K562 (cell line): ENCODE measurements at regions not wholly inside any gene's neighbourhood (a gene's known extent, or its start where the extent isn't known, plus 50 kb on each side); places are given as distances from the start of the nearest gene placed in this dataset.

Source experiments
- ATAC-seq: fragments of 200-7000 bp; cut with Tn5 transposase; 3 replicates; pipeline ENCODE4 v1.9.1; 2020; ENCODE audit warnings: moderate library complexity
- BruUV-seq: library from RNA; stranded (reverse); fragments of 400-500 nt; replicated peaks from 2 replicates; lab custom pipeline; 2021; lab: Mats Ljungman, UMichigan
- CTCF ChIA-PET: fragments of 300-600 bp; formaldehyde crosslinking; extraction: SDS; loops from one replicate; lab custom pipeline; 2021; ENCODE audit warnings: low intra/inter-chr PET ratio; lab: Yijun Ruan, JAX
- POLR2A ChIA-PET: fragments of 300-600, 350-650 bp; sonication (Branson Sonifier 250); formaldehyde crosslinking; extraction: SDS; loops from one replicate; lab custom pipeline; 2021; ENCODE audit warnings: antibody characterized with exemption, inconsistent platforms; lab: Yijun Ruan, JAX
- DNase-seq, 4 experiments: peaks; one replicate each; pipeline versions ENCODE4 v3.0.0 to v3.0.0-alpha.2; 2011 to 2018; ENCODE audit warnings: low spot score in 3 of 4, mixed read lengths in 3 of 4; ENCODE audit errors: extremely low read depth in 1 of 4
- FAIRE-seq: peaks from 2 replicates; lab custom pipeline; 2011; peaks lifted over from hg19 to GRCh38; lab: Jason Lieb, UNC
- H2AFZ ChIP-seq: 2 replicates; pipeline ENCODE4 v1.6.0; 2011; ENCODE audit warnings: low read depth, low read length, control low read depth, inconsistent platforms
- H3K27ac ChIP-seq: fragments of 200-600 bp; 3 replicates; pipeline ENCODE4 v1.8.0; 2011; ENCODE audit warnings: low read depth, mild to moderate bottlenecking, control low read depth, inconsistent platforms, low read length, moderate library complexity, mixed read lengths; ENCODE audit errors: extremely low read depth
- H3K27me3 ChIP-seq, 2 experiments: fragments of 300-600 bp in 1 of 2; 2 replicates in 1 of 2; 3 replicates in 1 of 2; pipeline versions ENCODE4 v1.6.0 to v1.8.0; 2011; ENCODE audit warnings: inconsistent platforms in 2 of 2, low read length in 2 of 2, mild to moderate bottlenecking in 1 of 2, mixed read lengths in 1 of 2, moderate library complexity in 1 of 2; ENCODE audit not compliant: control insufficient read depth in 2 of 2, insufficient read depth in 2 of 2
- H3K36me3 ChIP-seq: fragments of 300-600 bp; 3 replicates; pipeline ENCODE4 v1.8.0; 2011; ENCODE audit warnings: mild to moderate bottlenecking, low read length, inconsistent platforms; ENCODE audit not compliant: control insufficient read depth, insufficient read depth
- H3K4me1 ChIP-seq, 2 experiments: fragments of 200-600 bp in 1 of 2; replicated peaks in 1 of 2; 2 replicates in 1 of 2; 3 replicates in 1 of 2; pipeline versions ENCODE4 v1.5.1 to v1.8.0; 2011; ENCODE audit warnings: inconsistent platforms in 2 of 2, low read length in 2 of 2, mild to moderate bottlenecking in 1 of 2, mixed read lengths in 1 of 2, moderate library complexity in 1 of 2; ENCODE audit not compliant: control insufficient read depth in 2 of 2, insufficient read depth in 2 of 2
- H3K4me2 ChIP-seq: 2 replicates; pipeline ENCODE4 v1.6.1; 2011; ENCODE audit warnings: low read length, control low read depth, inconsistent platforms, mixed read lengths; ENCODE audit not compliant: insufficient read depth
- H3K4me3 ChIP-seq: fragments of 200-600 bp; sonication (generic), shearing (Covaris generic); 2 replicates; pipeline ENCODE4 v1.5.1; 2016; ENCODE audit warnings: control low read depth, inconsistent platforms
- H3K79me2 ChIP-seq: fragments of 200-600 bp; 3 replicates; pipeline ENCODE4 v1.8.0; 2011; ENCODE audit warnings: low read length, inconsistent platforms; ENCODE audit not compliant: control insufficient read depth, insufficient read depth
- H3K9ac ChIP-seq, 2 experiments: 2 replicates each; pipeline versions ENCODE4 v1.6.0 to v1.6.1; 2011; ENCODE audit warnings: low read depth in 2 of 2, low read length in 2 of 2, control low read depth in 1 of 2, inconsistent platforms in 1 of 2, mild to moderate bottlenecking in 1 of 2, mixed read lengths in 1 of 2; ENCODE audit not compliant: insufficient read depth in 1 of 2
- H3K9me1 ChIP-seq: one replicate; pipeline ENCODE4 v1.6.0; 2011; ENCODE audit warnings: inconsistent platforms, mild to moderate bottlenecking, low read length, moderate library complexity; ENCODE audit not compliant: control insufficient read depth, insufficient read depth
- H3K9me3 ChIP-seq: replicated peaks from 2 replicates; pipeline ENCODE4 v1.5.1; 2011; ENCODE audit warnings: low read depth, low read length, inconsistent platforms; ENCODE audit not compliant: control insufficient read depth, insufficient read depth
- H4K20me1 ChIP-seq: replicated peaks from 2 replicates; pipeline ENCODE4 v1.6.1; 2011; ENCODE audit warnings: low read length, inconsistent platforms, mixed read lengths; ENCODE audit not compliant: control insufficient read depth, insufficient read depth
- ELF4 ChIP-seq: fragments of 450-650 bp; formaldehyde crosslinking; IDR thresholded peaks from 2 replicates; pipeline ENCODE4 v1.4.0; 2022; ENCODE audit warnings: missing genetic modification characterization
- MCM3 ChIP-seq: fragments of 450-650 bp; IDR thresholded peaks from 2 replicates; pipeline ENCODE4 v1.6.1; 2016
- RNF2 ChIP-seq: sonication (generic); IDR thresholded peaks from 2 replicates; pipeline ENCODE4 v1.6.1; 2016
- STAT6 ChIP-seq: sonication (generic); formaldehyde crosslinking; IDR thresholded peaks from 2 replicates; pipeline ENCODE4 v1.8.1; 2023; ENCODE audit warnings: mild to moderate bottlenecking, missing genetic modification reagents
- WGBS: fragments of 100-300 bp; shearing (Covaris generic); methylation state at CpG from one replicate; pipeline ENCODE4 v1.1.6; 2016; ENCODE audit warnings: low coverage, mixed read lengths; ENCODE audit not compliant: insufficient coverage; ENCODE audit errors: missing lambda C conversion rate; 5-methylcytosine and 5-hydroxymethylcytosine counted together
- in situ Hi-C: fragments of 300-500 bp; cut with MboI; formaldehyde crosslinking; loops from 4 replicates; pipeline ENCODE4 v1.15.0; 2018; ENCODE audit warnings: inconsistent platforms, mixed read lengths
- intact Hi-C: fragments of 100-400 bp; cut with micrococcal nuclease; formaldehyde crosslinking; loops from 2 replicates; pipeline ENCODE4 v1.14.2; 2022
- TF ChIP-seq, protein P1 (sequence below): fragments of 250-450 bp; sonication (Bioruptor Pico); IDR thresholded peaks from 2 replicates; pipeline ENCODE4 v1.5.0; 2020; ENCODE audit warnings: mild to moderate bottlenecking, borderline replicate concordance
- TF ChIP-seq, protein P2 (sequence below): fragments of 250-450 bp; sonication (Bioruptor Pico); IDR thresholded peaks from 2 replicates; pipeline ENCODE4 v1.5.1; 2021; ENCODE audit warnings: mild to moderate bottlenecking

DNA sequence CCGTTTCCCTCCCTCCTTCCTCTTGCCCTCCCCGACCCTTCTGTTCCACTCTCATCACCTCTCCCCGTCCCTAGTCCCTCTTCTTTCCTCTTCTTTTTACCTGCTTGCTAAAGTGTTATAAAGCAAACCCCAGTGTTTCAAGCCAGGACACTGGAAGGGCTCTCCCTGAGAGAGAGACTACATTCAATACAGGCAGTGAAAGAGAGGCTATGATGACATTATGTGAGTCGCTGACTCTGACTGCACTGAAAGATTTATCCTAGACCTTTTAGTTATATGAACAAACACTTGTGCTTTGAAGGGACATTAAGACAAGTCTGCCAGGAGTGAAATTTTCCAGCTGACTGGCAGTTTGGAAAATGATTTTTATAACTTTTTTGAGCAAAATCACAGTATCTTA, 155.7 kb downstream of the S1PR1 start:
- Histone ChIP-seq H3K4me1 (no peaks in the 10 kb centered on the region), H3K9me1 (no peaks in the 10 kb centered on the region), H3K36me3 (no peaks in the 10 kb centered on the region), H3K9ac (no peak overlapping the region), H3K9me3 (no peaks in the 10 kb centered on the region), H3K79me2 (no peaks in the 10 kb centered on the region), H3K4me2 (no peak overlapping the region), H2AFZ (no peak overlapping the region), H4K20me1 (no peaks in the 10 kb centered on the region), H3K27ac (no peak overlapping the region), H3K4me3 (no peak overlapping the region), H3K27me3 (no peaks in the 10 kb centered on the region)
- intact Hi-C loops = no loop called here
- DNase-seq (no peak), FAIRE-seq (no peak), ATAC-seq (no peak)
- ChIA-PET POLR2A (no interaction called here), CTCF (no interaction called here)
- 10% methylated on average over 1 of the region's 4 CpGs for WGBS
- in situ Hi-C loops = no loop called here
- no TSS peak for BruUV-seq
- TF ChIP-seq, protein P1, sequence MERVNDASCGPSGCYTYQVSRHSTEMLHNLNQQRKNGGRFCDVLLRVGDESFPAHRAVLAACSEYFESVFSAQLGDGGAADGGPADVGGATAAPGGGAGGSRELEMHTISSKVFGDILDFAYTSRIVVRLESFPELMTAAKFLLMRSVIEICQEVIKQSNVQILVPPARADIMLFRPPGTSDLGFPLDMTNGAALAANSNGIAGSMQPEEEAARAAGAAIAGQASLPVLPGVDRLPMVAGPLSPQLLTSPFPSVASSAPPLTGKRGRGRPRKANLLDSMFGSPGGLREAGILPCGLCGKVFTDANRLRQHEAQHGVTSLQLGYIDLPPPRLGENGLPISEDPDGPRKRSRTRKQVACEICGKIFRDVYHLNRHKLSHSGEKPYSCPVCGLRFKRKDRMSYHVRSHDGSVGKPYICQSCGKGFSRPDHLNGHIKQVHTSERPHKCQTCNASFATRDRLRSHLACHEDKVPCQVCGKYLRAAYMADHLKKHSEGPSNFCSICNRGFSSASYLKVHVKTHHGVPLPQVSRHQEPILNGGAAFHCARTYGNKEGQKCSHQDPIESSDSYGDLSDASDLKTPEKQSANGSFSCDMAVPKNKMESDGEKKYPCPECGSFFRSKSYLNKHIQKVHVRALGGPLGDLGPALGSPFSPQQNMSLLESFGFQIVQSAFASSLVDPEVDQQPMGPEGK (CRISPR knock-in tag) = no peak
- TF ChIP-seq RNF2 (no peak), ELF4 (CRISPR knock-in tag) (no peak), MCM3 (no peak), STAT6 (CRISPR knock-in tag) (no peak)
- TF ChIP-seq, protein P2, sequence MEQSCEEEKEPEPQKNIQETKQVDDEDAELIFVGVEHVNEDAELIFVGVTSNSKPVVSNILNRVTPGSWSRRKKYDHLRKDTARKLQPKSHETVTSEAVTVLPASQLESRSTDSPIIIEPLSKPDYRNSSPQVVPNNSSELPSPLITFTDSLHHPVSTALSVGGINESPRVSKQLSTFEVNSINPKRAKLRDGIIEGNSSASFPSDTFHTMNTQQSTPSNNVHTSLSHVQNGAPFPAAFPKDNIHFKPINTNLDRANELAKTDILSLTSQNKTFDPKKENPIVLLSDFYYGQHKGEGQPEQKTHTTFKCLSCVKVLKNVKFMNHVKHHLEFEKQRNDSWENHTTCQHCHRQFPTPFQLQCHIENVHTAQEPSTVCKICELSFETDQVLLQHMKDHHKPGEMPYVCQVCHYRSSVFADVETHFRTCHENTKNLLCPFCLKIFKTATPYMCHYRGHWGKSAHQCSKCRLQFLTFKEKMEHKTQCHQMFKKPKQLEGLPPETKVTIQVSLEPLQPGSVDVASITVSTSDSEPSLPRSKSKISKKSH = no peak
